ENCODE measurements at regions not wholly inside any gene's neighbourhood (a gene's known extent, or its start where the extent isn't known, plus 50 kb on each side); places are given as distances from the start of the nearest gene placed in this dataset.
A peak's percentile ranks its signal among the peaks of the same experiment; 100 is the strongest.

GRCh38 chr18:40160361-40160760 lies 1794.7 kb upstream of the PIK3C3 start:
- no peak overlapping the region for H3K4me2 ChIP-seq
- no peaks in the 10 kb centered on the region for H3K36me3 ChIP-seq (ENCODE audit: insufficient read depth)
- TF ChIP-seq CTCF (conservative IDR thresholded peaks at IDR 0.05; ENCODE audit: low read depth, low read length): no peak

GRCh38 chr18:40159141-40160017 lies 1795.7 kb upstream of the PIK3C3 start:
- TF ChIP-seq CTCF (conservative IDR thresholded peaks at IDR 0.05; ENCODE audit: low read depth, low read length): peak; percentile 74
- H3K4me2 ChIP-seq: no peak overlapping the region

More at GRCh38 chr18:40160361-40160760, 1794.7 kb upstream of the PIK3C3 start:
- H2AFZ ChIP-seq (ENCODE audit: low read depth): no peak overlapping the region
- no peaks in the 10 kb centered on the region for H3K27me3 ChIP-seq (ENCODE audit: insufficient read depth, low read depth)
- H3K79me2 ChIP-seq (ENCODE audit: insufficient read depth, low read depth): no peaks in the 10 kb centered on the region
- no peaks in the 10 kb centered on the region for H3K4me1 ChIP-seq (ENCODE audit: low read depth, poor library complexity, severe bottlenecking)
- no peak overlapping the region for H3K9ac ChIP-seq
- H3K27ac ChIP-seq: no peak overlapping the region
- no peak overlapping the region for H3K4me3 ChIP-seq (IDR thresholded peaks at IDR 0.05; ENCODE audit: insufficient read depth, low read depth, low read length)
- no peaks in the 10 kb centered on the region for H4K20me1 ChIP-seq (ENCODE audit: insufficient read depth)

GRCh38 chr18:40157120-40157519 lies 1797.9 kb upstream of the PIK3C3 start:
- Histone ChIP-seq H3K9ac (no peak overlapping the region), H3K4me1 (ENCODE audit: low read depth, poor library complexity, severe bottlenecking) (no peaks in the 10 kb centered on the region), H3K27me3 (ENCODE audit: insufficient read depth, low read depth) (no peaks in the 10 kb centered on the region), H3K79me2 (ENCODE audit: insufficient read depth, low read depth) (no peaks in the 10 kb centered on the region), H4K20me1 (ENCODE audit: insufficient read depth) (no peaks in the 10 kb centered on the region), H2AFZ (ENCODE audit: low read depth) (no peak overlapping the region), H3K36me3 (ENCODE audit: insufficient read depth) (no peaks in the 10 kb centered on the region), H3K4me2 (no peak overlapping the region), H3K4me3 (IDR thresholded peaks at IDR 0.05; ENCODE audit: insufficient read depth, low read depth, low read length) (no peak overlapping the region), H3K27ac (no peak overlapping the region)
- TF ChIP-seq CTCF (conservative IDR thresholded peaks at IDR 0.05; ENCODE audit: low read depth, low read length): no peak

More at GRCh38 chr18:40159141-40160017, 1795.7 kb upstream of the PIK3C3 start:
- no peaks in the 10 kb centered on the region for H4K20me1 ChIP-seq (ENCODE audit: insufficient read depth)
- no peaks in the 10 kb centered on the region for H3K4me1 ChIP-seq (ENCODE audit: low read depth, poor library complexity, severe bottlenecking)
- no peak overlapping the region for H3K27ac ChIP-seq
- H3K36me3 ChIP-seq (ENCODE audit: insufficient read depth): no peaks in the 10 kb centered on the region
- no peaks in the 10 kb centered on the region for H3K27me3 ChIP-seq (ENCODE audit: insufficient read depth, low read depth)
- H3K9ac ChIP-seq: no peak overlapping the region
- H2AFZ ChIP-seq (ENCODE audit: low read depth): no peak overlapping the region
- H3K4me3 ChIP-seq (IDR thresholded peaks at IDR 0.05; ENCODE audit: insufficient read depth, low read depth, low read length): no peak overlapping the region
- H3K79me2 ChIP-seq (ENCODE audit: insufficient read depth, low read depth): no peaks in the 10 kb centered on the region

GRCh38 chr18:40152859-40153258 lies 1802.2 kb upstream of the PIK3C3 start:
- Histone ChIP-seq H3K4me2 (no peak overlapping the region), H3K27ac (no peak overlapping the region), H3K4me1 (ENCODE audit: low read depth, poor library complexity, severe bottlenecking) (no peaks in the 10 kb centered on the region), H3K36me3 (ENCODE audit: insufficient read depth) (no peaks in the 10 kb centered on the region), H2AFZ (ENCODE audit: low read depth) (no peak overlapping the region), H3K9ac (no peak overlapping the region), H3K4me3 (IDR thresholded peaks at IDR 0.05; ENCODE audit: insufficient read depth, low read depth, low read length) (no peak overlapping the region), H4K20me1 (ENCODE audit: insufficient read depth) (no peaks in the 10 kb centered on the region), H3K79me2 (ENCODE audit: insufficient read depth, low read depth) (no peaks in the 10 kb centered on the region), H3K27me3 (ENCODE audit: insufficient read depth, low read depth) (no peaks in the 10 kb centered on the region)
- TF ChIP-seq CTCF (conservative IDR thresholded peaks at IDR 0.05; ENCODE audit: low read depth, low read length): no peak
